HG02763 (cell line): ENCODE measurements at regions not wholly inside any gene's neighbourhood (a gene's known extent, or its start where the extent isn't known, plus 50 kb on each side); places are given as distances from the start of the nearest gene placed in this dataset.

Source experiments
- ATAC-seq: cut with Tn5 transposase; IDR thresholded peaks from one replicate; pipeline ENCODE4 v1.9.1; 2021; ENCODE audit warnings: mild to moderate bottlenecking, moderate library complexity; ENCODE audit not compliant: unreplicated experiment

DNA sequence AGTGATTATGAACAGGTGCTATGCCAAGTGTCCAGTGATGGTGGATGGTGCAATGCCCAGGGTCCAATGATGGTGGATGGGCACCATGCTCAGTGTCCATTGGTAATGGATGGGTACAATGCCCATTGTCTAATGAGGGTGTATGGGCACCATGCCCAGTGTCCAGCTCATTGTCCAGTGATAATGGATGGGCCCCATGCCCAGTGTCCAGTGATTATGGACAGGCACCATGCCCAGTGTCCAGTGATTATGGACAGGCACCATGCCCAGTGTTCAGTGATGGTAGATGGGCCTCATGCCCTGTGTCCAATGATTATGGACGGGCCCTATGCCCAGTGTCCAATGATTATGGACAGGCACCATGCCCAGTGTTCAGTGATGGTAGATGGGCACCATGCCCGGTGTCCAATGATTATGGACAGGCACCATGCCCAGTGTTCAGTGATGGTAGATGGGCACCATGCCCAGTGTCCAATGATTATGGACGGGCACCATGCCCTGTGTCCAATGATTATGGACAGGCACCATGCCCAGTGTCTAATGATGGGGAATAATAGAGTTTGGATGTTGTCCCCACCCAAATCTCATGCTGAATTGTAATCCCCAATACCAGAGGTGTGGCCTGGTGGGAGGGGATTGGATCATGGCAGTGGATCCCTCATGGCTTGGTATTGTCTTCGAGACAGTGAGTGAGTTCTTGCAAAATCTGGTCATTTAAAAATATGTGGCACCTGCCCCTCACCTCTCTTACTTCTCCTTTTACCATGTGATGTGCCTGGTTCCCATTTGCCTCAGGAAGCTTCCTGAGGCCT, 87.8 kb downstream of the ANKRD10 start:
- no peak for ATAC-seq
